ENCODE measurements at regions not wholly inside any gene's neighbourhood (a gene's known extent, or its start where the extent isn't known, plus 50 kb on each side); places are given as distances from the start of the nearest gene placed in this dataset.

- CTCF ChIA-PET, result interaction anchor here (0.6 to 0.7 kb wide), 2 partner anchors 18 to 76 kb away, joined by 3 to 5 read pairs; no protein-coding TSS in a partner anchor
- Histone ChIP-seq H3K4me3 (ENCODE audit: low read depth, low read length) (no peak overlapping the region), H3K36me3 (ENCODE audit: control insufficient read depth in 2 of 2, insufficient read depth in 1 of 2, low read length in 2 of 2) (no peaks in the 10 kb centered on the region), H3K9me3 (ENCODE audit: control insufficient read depth, insufficient read depth, low read depth, low read length) (no peaks in the 10 kb centered on the region), H3K4me1 (ENCODE audit: control insufficient read depth, insufficient read depth, low read length) (no peaks in the 10 kb centered on the region), H3K27ac (ENCODE audit: extremely low read depth, low read depth, low read length) (no peak overlapping the region)
- POLR2A ChIA-PET, result no interaction called here
- TF ChIP-seq ZFHX2 (tag by site-specific recombination; conservative IDR thresholded peaks at IDR 0.05) (no peak), YY1 (tag by site-specific recombination; IDR thresholded peaks at IDR 0.05) (no peak), ZNF175 (tag by site-specific recombination; IDR thresholded peaks at IDR 0.05) (no peak), ZNF785 (tag by site-specific recombination; IDR thresholded peaks at IDR 0.05) (no peak), ZNF76 (tag by site-specific recombination; IDR thresholded peaks at IDR 0.05; ENCODE audit: borderline replicate concordance, low read depth) (no peak), ZNF37A (tag by site-specific recombination; IDR thresholded peaks at IDR 0.05) (no peak), TRIM28 (IDR thresholded peaks at IDR 0.05; ENCODE audit: borderline replicate concordance, low read length) (no peak), ZNF791 (tag by site-specific recombination; IDR thresholded peaks at IDR 0.05) (no peak), ZNF514 (tag by site-specific recombination; IDR thresholded peaks at IDR 0.05) (no peak), ZNF112 (tag by site-specific recombination; IDR thresholded peaks at IDR 0.05) (no peak)
Observed at GRCh38 chr5:38731461-38731860, 114.4 kb upstream of the OSMR start.

GRCh38 chr5:38734353-38734752 lies 111.5 kb upstream of the OSMR start:
- ChIA-PET CTCF (interaction anchor here (0.6 to 1.4 kb wide), 5 partner anchors 23 to 346 kb away, joined by 3 to 6 read pairs (median 4); no protein-coding TSS in a partner anchor), POLR2A (no interaction called here)
- Histone ChIP-seq H3K4me3 (ENCODE audit: low read depth, low read length) (no peak overlapping the region), H3K27ac (ENCODE audit: extremely low read depth, low read depth, low read length) (no peak overlapping the region), H3K36me3 (ENCODE audit: control insufficient read depth in 2 of 2, insufficient read depth in 1 of 2, low read length in 2 of 2) (no peaks in the 10 kb centered on the region), H3K9me3 (ENCODE audit: control insufficient read depth, insufficient read depth, low read depth, low read length) (no peaks in the 10 kb centered on the region), H3K4me1 (ENCODE audit: control insufficient read depth, insufficient read depth, low read length) (no peaks in the 10 kb centered on the region)
- no peak for TF ChIP-seq ZNF2 (tag by site-specific recombination; IDR thresholded peaks at IDR 0.05)
- TF ChIP-seq IKZF3 (tag by site-specific recombination; IDR thresholded peaks at IDR 0.05), result no peak
- no peak for TF ChIP-seq BCL11A (tag by site-specific recombination; IDR thresholded peaks at IDR 0.05; ENCODE audit: low read depth)
- no peak for TF ChIP-seq ZNF174 (tag by site-specific recombination; IDR thresholded peaks at IDR 0.05)
- no peak for TF ChIP-seq ZNF26 (tag by site-specific recombination; IDR thresholded peaks at IDR 0.05)
- TF ChIP-seq GFI1B (tag by site-specific recombination; IDR thresholded peaks at IDR 0.05), result no peak
- TF ChIP-seq ZNF555 (tag by site-specific recombination; conservative IDR thresholded peaks at IDR 0.05), result no peak
- no peak for TF ChIP-seq ZBTB20 (tag by site-specific recombination; IDR thresholded peaks at IDR 0.05)
- TF ChIP-seq ZNF362 (tag by site-specific recombination; IDR thresholded peaks at IDR 0.05), result no peak
- no peak for TF ChIP-seq HOXC10 (CRISPR knock-in tag; IDR thresholded peaks at IDR 0.05)
- TF ChIP-seq ZNF549 (tag by site-specific recombination; IDR thresholded peaks at IDR 0.05), result no peak
- no peak for TF ChIP-seq ZNF16 (tag by site-specific recombination; IDR thresholded peaks at IDR 0.05; ENCODE audit: low read depth)
- TF ChIP-seq ZNF394 (tag by site-specific recombination; IDR thresholded peaks at IDR 0.05; ENCODE audit: borderline replicate concordance), result no peak
- TF ChIP-seq PRDM10 (tag by site-specific recombination; IDR thresholded peaks at IDR 0.05), result no peak
- no peak for TF ChIP-seq ZNF580 (tag by site-specific recombination; IDR thresholded peaks at IDR 0.05)
- TF ChIP-seq ZBTB10 (tag by site-specific recombination; IDR thresholded peaks at IDR 0.05), result no peak
